Prostate gland (tissue), 2 donors: ENCODE measurements at regions not wholly inside any gene's neighbourhood (a gene's known extent, or its start where the extent isn't known, plus 50 kb on each side); places are given as distances from the start of the nearest gene placed in this dataset.

Experiments
- DNase-seq: peaks from one replicate; pipeline ENCODE4 v3.0.0-alpha.2; 2019; ENCODE audit warnings: low spot score
- H3K27ac ChIP-seq, 2 donors: fragments of 200-600 bp; sonication (generic); 2 replicates each; pipeline ENCODE4 v1.5.1; 2017 to 2019
- H3K27me3 ChIP-seq: fragments of 200-600 bp; sonication (generic); replicated peaks from 2 replicates; pipeline ENCODE4 v1.5.1; 2019; ENCODE audit not compliant: insufficient read depth
- H3K36me3 ChIP-seq, 2 donors: fragments of 200-600 bp; sonication (generic); 1 replicate in 1 of 2; 2 replicates in 1 of 2; pipeline versions ENCODE4 v1.5.1 to v1.8.1; 2017 to 2019
- H3K4me1 ChIP-seq: fragments of 200-600 bp; sonication (generic); replicated peaks from 2 replicates; pipeline ENCODE4 v1.5.1; 2019
- H3K4me3 ChIP-seq, 2 donors: fragments of 200-600 bp; sonication (generic); 2 replicates each; pipeline ENCODE4 v1.5.1; 2017 to 2019
- H3K9me3 ChIP-seq: fragments of 200-600 bp; sonication (generic); 2 replicates; pipeline ENCODE4 v1.5.1; 2017
- CTCF ChIP-seq, 4 experiments: fragments of 200-600 bp in 2 of 4; fragments of 450-650 bp in 2 of 4; sonication (generic) in 2 of 4; IDR thresholded peaks; 1 replicate in 3 of 4; 2 replicates in 1 of 4; pipeline ENCODE4 v1.5.1; 2016 to 2019; ENCODE audit warnings: antibody characterized with exemption in 4 of 4, mild to moderate bottlenecking in 2 of 4, moderate library complexity in 2 of 4
- POLR2A ChIP-seq: fragments of 450-650 bp; IDR thresholded peaks from one replicate; pipeline ENCODE4 v1.6.1; 2016; ENCODE audit warnings: antibody characterized with exemption, mild to moderate bottlenecking
- POLR2AphosphoS5 ChIP-seq: sonication (generic); formaldehyde crosslinking; IDR thresholded peaks from one replicate; pipeline ENCODE4 v1.6.1; 2017; ENCODE audit warnings: antibody characterized with exemption
- WGBS: methylation state at CpG from one replicate; pipeline ENCODE4 v1.1.5; 2018; 5-methylcytosine and 5-hydroxymethylcytosine counted together
- intact Hi-C: fragments of 100-400 bp; cut with DNase I; formaldehyde crosslinking; loops from one replicate; pipeline ENCODE4 v1.14.2; 2022

DNA sequence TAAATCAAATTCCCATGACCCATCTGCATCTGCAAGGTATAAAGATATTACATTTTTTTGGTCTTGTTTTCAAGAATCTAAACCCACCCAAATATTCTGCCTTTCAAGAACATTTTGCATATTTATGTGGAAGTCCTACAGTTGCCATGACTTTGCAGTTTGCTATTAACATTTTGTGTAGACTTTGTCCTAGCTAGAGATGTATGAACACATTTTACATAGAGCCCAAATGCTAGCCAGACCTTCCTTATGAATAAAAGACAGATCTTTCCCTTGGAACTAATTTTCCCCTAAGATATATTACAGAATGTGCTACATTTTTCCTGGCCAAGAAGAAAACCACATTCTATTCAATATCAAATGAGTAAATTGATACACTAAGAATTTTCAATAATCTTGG, 772.5 kb downstream of the KCNA4 start:
- no peak overlapping the region for H3K27ac ChIP-seq
- no peaks in the 10 kb centered on the region for H3K27me3 ChIP-seq
- H3K9me3 ChIP-seq = no peaks in the 10 kb centered on the region
- DNase-seq = no peak
- intact Hi-C loops = no loop called here
- H3K36me3 ChIP-seq = no peaks in the 10 kb centered on the region
- no peak for TF ChIP-seq POLR2A
- TF ChIP-seq CTCF (IDR thresholded peaks at IDR 0.05) = no peak
- TF ChIP-seq POLR2AphosphoS5 = no peak
- H3K4me1 ChIP-seq = no peaks in the 10 kb centered on the region
- no peak overlapping the region for H3K4me3 ChIP-seq

DNA sequence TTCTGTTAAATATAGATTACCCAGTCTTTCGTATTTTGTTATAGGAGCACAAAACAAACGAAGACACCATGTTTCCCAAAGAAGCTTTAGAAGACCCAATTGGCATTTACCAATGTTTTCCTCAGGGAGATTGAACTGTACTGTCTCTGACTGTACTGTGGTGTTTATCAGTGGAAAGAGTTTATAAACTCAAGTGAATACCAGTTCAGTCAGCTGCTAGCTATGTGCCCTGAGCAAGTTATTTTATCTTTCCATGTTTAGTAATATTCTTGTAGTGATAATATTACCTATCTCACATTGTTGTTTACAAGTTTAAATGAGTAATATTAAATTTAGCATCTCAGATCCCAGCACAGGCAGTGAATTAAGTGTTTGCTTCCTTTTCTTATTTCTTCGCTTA, 773.2 kb downstream of the KCNA4 start:
- no peaks in the 10 kb centered on the region for H3K27me3 ChIP-seq
- no peak for DNase-seq
- intact Hi-C loops = no loop called here
- no peak overlapping the region for H3K4me3 ChIP-seq
- no peaks in the 10 kb centered on the region for H3K9me3 ChIP-seq
- no peak overlapping the region for H3K27ac ChIP-seq
- TF ChIP-seq POLR2A (no peak), POLR2AphosphoS5 (no peak), CTCF (IDR thresholded peaks at IDR 0.05) (no peak)
- WGBS = 90% methylated on average over 3 of the region's 3 CpGs
- H3K4me1 ChIP-seq = no peaks in the 10 kb centered on the region
- H3K36me3 ChIP-seq = no peaks in the 10 kb centered on the region

- intact Hi-C loops = no loop called here
- Histone ChIP-seq H3K36me3 (no peaks in the 10 kb centered on the region), H3K27ac (no peak overlapping the region), H3K27me3 (no peaks in the 10 kb centered on the region), H3K4me1 (no peaks in the 10 kb centered on the region), H3K9me3 (no peaks in the 10 kb centered on the region), H3K4me3 (no peak overlapping the region)
- WGBS = 42% methylated on average over 4 of the region's 4 CpGs
- DNase-seq = no peak
- TF ChIP-seq POLR2AphosphoS5 (no peak), CTCF (IDR thresholded peaks at IDR 0.05) (no peak), POLR2A (no peak)
Measured at GRCh38 chr11:29231991-29232390, 784.8 kb downstream of the KCNA4 start.

DNA sequence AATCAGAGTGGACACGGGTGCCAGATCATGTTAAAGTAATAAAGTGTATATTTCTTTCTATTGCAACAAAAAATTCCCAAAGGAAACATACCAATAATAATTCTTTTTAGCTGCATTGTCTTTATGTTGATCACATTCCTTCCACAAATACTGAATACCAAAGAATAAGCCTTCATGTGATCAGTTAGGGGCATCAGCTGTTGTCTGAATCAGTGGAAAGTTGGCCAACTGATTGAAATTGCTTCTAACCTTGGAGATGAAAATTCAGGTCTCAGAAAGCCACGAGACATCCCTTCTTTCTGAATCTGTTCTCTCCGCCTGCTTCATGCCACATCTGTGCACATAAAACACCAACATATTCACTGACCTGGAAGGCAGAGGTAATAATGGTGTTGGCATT, 785.2 kb downstream of the KCNA4 start:
- intact Hi-C loops = no loop called here
- no peak overlapping the region for H3K27ac ChIP-seq
- H3K4me1 ChIP-seq = no peaks in the 10 kb centered on the region
- WGBS = 82% methylated on average over 3 of the region's 3 CpGs
- H3K36me3 ChIP-seq = no peaks in the 10 kb centered on the region
- no peak overlapping the region for H3K4me3 ChIP-seq
- TF ChIP-seq POLR2AphosphoS5 = no peak
- TF ChIP-seq CTCF (IDR thresholded peaks at IDR 0.05) = no peak
- TF ChIP-seq POLR2A = no peak
- H3K27me3 ChIP-seq = no peaks in the 10 kb centered on the region
- DNase-seq = no peak
- H3K9me3 ChIP-seq = no peaks in the 10 kb centered on the region

DNA sequence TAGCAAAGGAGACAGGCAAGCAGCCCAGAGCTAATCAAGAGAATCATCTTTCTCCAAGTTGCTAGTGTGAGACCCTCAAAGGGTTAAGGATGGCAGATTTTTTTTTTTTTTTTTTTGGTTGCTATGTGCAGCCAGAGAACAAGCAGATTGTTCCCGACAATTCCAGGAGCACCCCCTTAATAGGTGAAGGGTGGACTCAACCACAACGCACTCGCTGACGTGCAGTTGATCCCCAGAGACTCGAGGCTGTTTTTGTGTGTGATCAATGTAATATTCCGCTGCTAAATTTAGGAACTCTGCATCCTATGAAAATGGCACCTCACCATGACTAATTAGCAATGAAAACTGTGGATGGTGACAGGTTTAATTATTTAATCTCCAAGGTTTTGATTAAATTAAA, 789.0 kb downstream of the KCNA4 start:
- no peak for DNase-seq
- H3K9me3 ChIP-seq = no peaks in the 10 kb centered on the region

More for the DNA sequence above, 789.0 kb downstream of the KCNA4 start:
- WGBS = 39% methylated on average over 6 of the region's 6 CpGs
- Histone ChIP-seq H3K4me3 (no peak overlapping the region), H3K27ac (no peak overlapping the region), H3K4me1 (no peaks in the 10 kb centered on the region), H3K27me3 (no peaks in the 10 kb centered on the region), H3K36me3 (no peaks in the 10 kb centered on the region)
- intact Hi-C loops = no loop called here
- TF ChIP-seq POLR2A = no peak
